MM.1S (cell line): ENCODE measurements at regions not wholly inside any gene's neighbourhood (a gene's known extent, or its start where the extent isn't known, plus 50 kb on each side); places are given as distances from the start of the nearest gene placed in this dataset.

ENCODE experiments used
- DNase-seq: peaks from one replicate; pipeline ENCODE4 v3.0.0-alpha.2; 2015
- H2AFZ ChIP-seq: fragments of 300-600 bp; sonication (generic); 2 replicates; pipeline ENCODE4 v1.6.0; 2016; ENCODE audit warnings: antibody characterized with exemption, low read length
- H3F3A ChIP-seq: fragments of 300-600 bp; sonication (generic); 2 replicates; pipeline ENCODE4 v1.6.1; 2016; ENCODE audit warnings: mild to moderate bottlenecking, antibody characterized with exemption, low read length, moderate library complexity, mixed read lengths; ENCODE audit not compliant: insufficient read depth
- H3K27ac ChIP-seq: fragments of 300-600 bp; sonication (generic); 2 replicates; pipeline ENCODE4 v1.5.1; 2016; ENCODE audit warnings: mild to moderate bottlenecking, low read length
- H3K27me3 ChIP-seq: fragments of 300-600 bp; sonication (generic); replicated peaks from 2 replicates; pipeline ENCODE4 v1.6.0; 2016; ENCODE audit warnings: low read length; ENCODE audit not compliant: insufficient read depth
- H3K36me3 ChIP-seq: fragments of 300-600 bp; sonication (generic); replicated peaks from 2 replicates; pipeline ENCODE4 v1.6.1; 2016; ENCODE audit warnings: mild to moderate bottlenecking, low read length, mixed read lengths; ENCODE audit not compliant: insufficient read depth
- H3K4me1 ChIP-seq: fragments of 300-600 bp; sonication (generic); 2 replicates; pipeline ENCODE4 v1.6.1; 2016; ENCODE audit warnings: low read length, mixed read lengths
- H3K4me2 ChIP-seq: fragments of 300-600 bp; sonication (generic); 2 replicates; pipeline ENCODE4 v1.6.0; 2016; ENCODE audit warnings: low read depth, low read length
- H3K4me3 ChIP-seq: fragments of 300-600 bp; sonication (generic); 2 replicates; pipeline ENCODE4 v1.5.1; 2016; ENCODE audit warnings: low read length, mixed read lengths
- H3K79me2 ChIP-seq: fragments of 300-600 bp; sonication (generic); 2 replicates; pipeline ENCODE4 v1.6.1; 2016; ENCODE audit warnings: mixed run types, low read length, mixed read lengths
- H3K9ac ChIP-seq: fragments of 300-600 bp; sonication (generic); 2 replicates; pipeline ENCODE4 v1.6.1; 2016; ENCODE audit warnings: low read length, mixed read lengths
- H3K9me2 ChIP-seq: fragments of 300-600 bp; sonication (generic); replicated peaks from 2 replicates; pipeline ENCODE4 v1.6.1; 2016; ENCODE audit warnings: mild to moderate bottlenecking, low read length, mixed read lengths; ENCODE audit not compliant: insufficient read depth
- H3K9me3 ChIP-seq: fragments of 300-600 bp; sonication (generic); replicated peaks from 2 replicates; pipeline ENCODE4 v1.6.1; 2016; ENCODE audit warnings: mild to moderate bottlenecking, low read length, mixed read lengths; ENCODE audit not compliant: insufficient read depth
- H4K20me1 ChIP-seq: fragments of 300-600 bp; sonication (generic); 2 replicates; pipeline ENCODE4 v1.6.1; 2016; ENCODE audit warnings: mild to moderate bottlenecking, low read length, moderate library complexity, mixed read lengths; ENCODE audit not compliant: insufficient read depth
- CTCF ChIP-seq: fragments of 300-600 bp; sonication (generic); IDR thresholded peaks from 2 replicates; pipeline ENCODE4 v1.5.1; 2016; ENCODE audit warnings: antibody characterized with exemption, low read length, mixed read lengths
- EZH2 ChIP-seq: fragments of 300-600 bp; sonication (generic); optimal IDR thresholded peaks from 2 replicates; pipeline ENCODE3; 2017; ENCODE audit warnings: low read depth, mild to moderate bottlenecking, antibody characterized with exemption, low read length, mixed read lengths
- EZH2phosphoT487 ChIP-seq: fragments of 300-600 bp; sonication (generic); IDR thresholded peaks from 2 replicates; pipeline ENCODE4 v1.6.1; 2018; ENCODE audit warnings: antibody characterized with exemption, low read length

- Histone ChIP-seq H3K79me2 (no peaks in the 10 kb centered on the region), H3K27ac (no peak overlapping the region), H3K4me3 (no peak overlapping the region), H3K4me2 (no peak overlapping the region), H3F3A (no peaks in the 10 kb centered on the region), H3K9ac (no peak overlapping the region), H2AFZ (no peak overlapping the region), H3K9me3 (no peaks in the 10 kb centered on the region), H3K27me3 (no peaks in the 10 kb centered on the region), H3K4me1 (no peaks in the 10 kb centered on the region), H4K20me1 (no peaks in the 10 kb centered on the region), H3K9me2 (no peaks in the 10 kb centered on the region), H3K36me3 (no peaks in the 10 kb centered on the region)
- DNase-seq, result no peak
- TF ChIP-seq EZH2phosphoT487 (no peak), EZH2 (no peak), CTCF (no peak)
Observed at GRCh38 chr16:65283181-65283651, 161.4 kb upstream of the CDH11 start.

GRCh38 chr16:65281586-65281985 is 159.7 kb upstream of the CDH11 start:
- H3K4me2 ChIP-seq, result no peak overlapping the region
- no peak overlapping the region for H3K9ac ChIP-seq

DNA sequence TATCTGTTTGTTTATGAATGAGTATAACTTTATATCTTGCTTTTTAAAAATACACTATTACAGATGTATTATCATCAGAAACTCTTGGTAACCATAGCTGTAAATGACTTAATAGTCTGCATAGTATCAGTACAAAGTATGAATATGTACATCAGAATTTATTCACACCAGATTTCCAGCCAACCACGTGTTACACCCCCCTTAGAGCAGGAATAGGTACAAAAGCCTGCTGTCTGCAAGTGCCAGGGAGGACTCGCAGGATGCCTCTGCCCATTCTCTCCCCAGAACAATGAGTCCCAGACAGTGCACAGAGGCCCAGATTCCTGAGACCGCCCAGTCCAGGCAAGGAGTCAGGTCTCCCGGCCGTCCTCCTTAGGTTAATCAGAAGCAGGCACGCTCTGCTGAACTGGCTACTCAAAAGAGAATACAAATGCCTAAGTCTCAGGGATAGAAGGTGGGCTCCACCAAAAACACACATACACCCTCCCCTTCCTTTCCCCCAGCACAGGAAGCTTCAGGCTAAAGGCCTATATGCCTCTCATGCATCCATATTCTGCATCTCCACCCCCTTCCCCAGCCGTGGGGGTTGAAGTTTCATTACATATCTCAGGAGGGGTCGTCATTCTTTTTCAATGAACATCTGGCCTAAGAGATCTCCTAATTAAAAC is 159.1 kb upstream of the CDH11 start:
- Histone ChIP-seq H4K20me1 (no peaks in the 10 kb centered on the region), H3K4me2 (no peak overlapping the region), H3K9me2 (no peaks in the 10 kb centered on the region), H3K4me3 (no peak overlapping the region), H3K9me3 (no peaks in the 10 kb centered on the region), H3K79me2 (no peaks in the 10 kb centered on the region), H3K9ac (no peak overlapping the region), H3F3A (no peaks in the 10 kb centered on the region), H3K27me3 (no peaks in the 10 kb centered on the region), H3K27ac (no peak overlapping the region), H3K4me1 (no peaks in the 10 kb centered on the region), H2AFZ (no peak overlapping the region), H3K36me3 (no peaks in the 10 kb centered on the region)
- no peak for DNase-seq
- TF ChIP-seq EZH2 (no peak), EZH2phosphoT487 (no peak), CTCF (no peak)

More at GRCh38 chr16:65281586-65281985, 159.7 kb upstream of the CDH11 start:
- Histone ChIP-seq H3K36me3 (no peaks in the 10 kb centered on the region), H2AFZ (no peak overlapping the region), H3K4me1 (no peaks in the 10 kb centered on the region), H4K20me1 (no peaks in the 10 kb centered on the region), H3F3A (no peaks in the 10 kb centered on the region), H3K79me2 (no peaks in the 10 kb centered on the region), H3K27me3 (no peaks in the 10 kb centered on the region), H3K9me2 (no peaks in the 10 kb centered on the region), H3K27ac (no peak overlapping the region), H3K4me3 (no peak overlapping the region), H3K9me3 (no peaks in the 10 kb centered on the region)
- DNase-seq, result no peak
- TF ChIP-seq CTCF (no peak), EZH2phosphoT487 (no peak), EZH2 (no peak)
